SK-MEL-5 (cell line): ENCODE measurements at regions not wholly inside any gene's neighbourhood (a gene's known extent, or its start where the extent isn't known, plus 50 kb on each side); places are given as distances from the start of the nearest gene placed in this dataset.
A peak's percentile ranks its signal among the peaks of the same experiment; 100 is the strongest.

Source experiments
- DNase-seq: peaks from one replicate; pipeline ENCODE4 v3.0.0-alpha.2; 2016; ENCODE audit warnings: low read depth, low spot score
- in situ Hi-C: cut with HindIII; loops from 2 replicates; pipeline ENCODE4 v1.10.0; 2016; ENCODE audit warnings: low sequenced_read_pairs, high pct_unique_total_duplicates, low pct_unique_long_range_greater_than_20kb

GRCh38 chr2:45337481-45337880, 273.6 kb downstream of the SRBD1 start:
- DNase-seq = no peak
- in situ Hi-C loops = no loop called here

GRCh38 chr2:45334205-45334604, 276.9 kb downstream of the SRBD1 start:
- DNase-seq = no peak
- in situ Hi-C loops = no loop called here

- in situ Hi-C loops = no loop called here
Observed at GRCh38 chr2:45332567-45332966, 278.5 kb downstream of the SRBD1 start.

GRCh38 chr2:45332094-45332493, 279.0 kb downstream of the SRBD1 start:
- in situ Hi-C loops = no loop called here
- no peak for DNase-seq

More at GRCh38 chr2:45332567-45332966, 278.5 kb downstream of the SRBD1 start:
- DNase-seq = no peak

- in situ Hi-C loops = no loop called here
Observed at GRCh38 chr2:45331410-45331786, 279.7 kb downstream of the SRBD1 start.

GRCh38 chr2:45330637-45331409, 280.2 kb downstream of the SRBD1 start:
- in situ Hi-C loops = no loop called here
- DNase-seq = no peak

More at GRCh38 chr2:45331410-45331786, 279.7 kb downstream of the SRBD1 start:
- no peak for DNase-seq

- in situ Hi-C loops = no loop called here
- no peak for DNase-seq
Observed at GRCh38 chr2:45330108-45330507, 281.0 kb downstream of the SRBD1 start.

GRCh38 chr2:45329045-45329677, 281.9 kb downstream of the SRBD1 start:
- peak; percentile 15 for DNase-seq
- in situ Hi-C loops = no loop called here

GRCh38 chr2:45328264-45328870, 282.7 kb downstream of the SRBD1 start:
- DNase-seq = no peak
- in situ Hi-C loops = no loop called here

- in situ Hi-C loops = no loop called here
- DNase-seq = no peak
Observed at GRCh38 chr2:45323344-45323743, 287.7 kb downstream of the SRBD1 start.

GRCh38 chr2:45320956-45321355, 290.1 kb downstream of the SRBD1 start:
- in situ Hi-C loops = no loop called here

GRCh38 chr2:45319683-45320455, 291.2 kb downstream of the SRBD1 start:
- in situ Hi-C loops = no loop called here

More at GRCh38 chr2:45320956-45321355, 290.1 kb downstream of the SRBD1 start:
- no peak for DNase-seq

GRCh38 chr2:45318686-45319085, 292.4 kb downstream of the SRBD1 start:
- in situ Hi-C loops = no loop called here
- no peak for DNase-seq

More at GRCh38 chr2:45319683-45320455, 291.2 kb downstream of the SRBD1 start:
- no peak for DNase-seq

GRCh38 chr2:45316576-45317338, 294.3 kb downstream of the SRBD1 start:
- DNase-seq = no peak
- in situ Hi-C loops = no loop called here

- no peak for DNase-seq
- in situ Hi-C loops = no loop called here
Observed at GRCh38 chr2:45315861-45316260, 295.2 kb downstream of the SRBD1 start.

- in situ Hi-C loops = no loop called here
- DNase-seq = no peak
Observed at GRCh38 chr2:45312275-45312674, 298.8 kb downstream of the SRBD1 start.

GRCh38 chr2:45311559-45311958, 299.5 kb downstream of the SRBD1 start:
- in situ Hi-C loops = no loop called here
- DNase-seq = no peak
